Smooth muscle cell (in vitro differentiated cells): ENCODE measurements at regions not wholly inside any gene's neighbourhood (a gene's known extent, or its start where the extent isn't known, plus 50 kb on each side); places are given as distances from the start of the nearest gene placed in this dataset.

Source experiments
- DNase-seq: peaks from one replicate; lab custom pipeline; 2025; ENCODE audit not compliant: unreplicated experiment; lab: John Stamatoyannopoulos, UW
- H2AFZ ChIP-seq: fragments of 200-600 bp; sonication (generic); 2 replicates; pipeline ENCODE4 v1.6.0; 2016; ENCODE audit warnings: antibody characterized with exemption, low read depth, mild to moderate bottlenecking
- H3F3A ChIP-seq: fragments of 200-600 bp; sonication (generic); 2 replicates; pipeline ENCODE4 v1.6.0; 2017; ENCODE audit warnings: antibody characterized with exemption, low read depth
- H3K27ac ChIP-seq: fragments of 200-600 bp; sonication (generic); 2 replicates; pipeline ENCODE4 v1.5.1; 2016; ENCODE audit warnings: low read depth, mild to moderate bottlenecking
- H3K27me3 ChIP-seq: fragments of 200-600 bp; sonication (generic); 2 replicates; pipeline ENCODE4 v1.6.1; 2016; ENCODE audit warnings: low read depth, mild to moderate bottlenecking
- H3K36me3 ChIP-seq: fragments of 200-600 bp; sonication (generic); 2 replicates; pipeline ENCODE4 v1.5.1; 2016; ENCODE audit warnings: low read depth
- H3K4me1 ChIP-seq: fragments of 200-600 bp; sonication (generic); 2 replicates; pipeline ENCODE4 v1.5.1; 2016; ENCODE audit warnings: low read depth
- H3K4me2 ChIP-seq: fragments of 200-600 bp; sonication (generic); 2 replicates; pipeline ENCODE4 v1.6.0; 2016; ENCODE audit warnings: mild to moderate bottlenecking
- H3K4me3 ChIP-seq: fragments of 200-600 bp; sonication (generic); 2 replicates; pipeline ENCODE4 v1.5.1; 2016; ENCODE audit warnings: mild to moderate bottlenecking
- H3K79me2 ChIP-seq: fragments of 200-600 bp; sonication (generic); 2 replicates; pipeline ENCODE4 v1.6.0; 2016; ENCODE audit warnings: low read depth, mild to moderate bottlenecking
- H3K9ac ChIP-seq: fragments of 200-600 bp; sonication (generic); 2 replicates; pipeline ENCODE4 v1.6.0; 2016; ENCODE audit warnings: low read depth
- H3K9me3 ChIP-seq: fragments of 200-600 bp; sonication (generic); replicated peaks from 2 replicates; pipeline ENCODE4 v1.5.1; 2016; ENCODE audit warnings: low read depth
- H4K20me1 ChIP-seq: fragments of 200-600 bp; sonication (generic); 2 replicates; pipeline ENCODE4 v1.6.0; 2016; ENCODE audit warnings: low read depth
- WGBS: methylation state at CpG from one replicate; pipeline ENCODE4 v1.1.7; 2016; ENCODE audit warnings: low lambda C conversion rate; 5-methylcytosine and 5-hydroxymethylcytosine counted together
- TF ChIP-seq, protein P1 (sequence below): fragments of 200-600 bp; sonication (generic); IDR thresholded peaks from 2 replicates; pipeline ENCODE4 v1.5.1; 2017; ENCODE audit warnings: borderline replicate concordance, mild to moderate bottlenecking, antibody characterized with exemption; ENCODE audit not compliant: insufficient read depth, poor library complexity, severe bottlenecking

- 72% methylated on average over 11 of the region's 11 CpGs for WGBS
- H3K27ac ChIP-seq: no peak overlapping the region
Observed at GRCh38 chr13:22111961-22112360, 441.1 kb downstream of the FGF9 start.

DNA sequence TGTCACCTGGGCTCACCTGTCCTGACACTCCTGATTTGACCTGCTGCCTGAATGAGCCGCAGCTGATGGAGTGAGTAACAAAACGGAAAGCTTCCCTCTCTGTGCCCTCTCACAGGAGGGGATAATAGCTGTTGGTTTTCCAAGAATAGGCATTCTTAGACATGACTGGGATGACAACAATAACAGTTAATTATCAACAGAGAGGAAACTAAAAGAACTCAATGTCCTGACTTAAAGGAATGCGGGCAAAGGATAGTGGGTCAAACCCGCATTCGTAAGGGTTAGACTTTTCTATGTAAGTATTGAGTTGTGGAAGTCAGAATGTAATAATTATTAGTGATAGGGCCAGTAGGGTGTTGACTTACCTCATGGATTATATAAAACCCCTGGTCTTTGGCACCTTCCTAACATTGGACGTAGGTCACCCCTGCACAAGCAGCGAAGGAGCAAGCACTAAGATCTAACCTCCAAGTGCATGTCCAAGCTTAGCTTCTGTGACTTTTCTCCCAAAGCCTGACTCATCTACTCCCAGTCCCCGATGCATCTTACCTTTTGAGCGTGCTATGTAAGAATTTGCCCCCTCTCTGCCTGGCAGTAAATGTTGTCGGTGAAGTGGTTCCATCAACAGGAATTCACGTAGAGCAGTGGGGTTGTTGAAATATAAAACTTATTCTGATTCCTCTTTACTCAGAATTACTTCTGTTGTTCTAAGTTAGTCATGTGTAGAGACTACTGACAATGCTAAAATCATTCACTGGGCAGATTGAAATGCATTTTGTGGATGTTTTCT is 442.3 kb downstream of the FGF9 start:
- TF ChIP-seq, protein P1, sequence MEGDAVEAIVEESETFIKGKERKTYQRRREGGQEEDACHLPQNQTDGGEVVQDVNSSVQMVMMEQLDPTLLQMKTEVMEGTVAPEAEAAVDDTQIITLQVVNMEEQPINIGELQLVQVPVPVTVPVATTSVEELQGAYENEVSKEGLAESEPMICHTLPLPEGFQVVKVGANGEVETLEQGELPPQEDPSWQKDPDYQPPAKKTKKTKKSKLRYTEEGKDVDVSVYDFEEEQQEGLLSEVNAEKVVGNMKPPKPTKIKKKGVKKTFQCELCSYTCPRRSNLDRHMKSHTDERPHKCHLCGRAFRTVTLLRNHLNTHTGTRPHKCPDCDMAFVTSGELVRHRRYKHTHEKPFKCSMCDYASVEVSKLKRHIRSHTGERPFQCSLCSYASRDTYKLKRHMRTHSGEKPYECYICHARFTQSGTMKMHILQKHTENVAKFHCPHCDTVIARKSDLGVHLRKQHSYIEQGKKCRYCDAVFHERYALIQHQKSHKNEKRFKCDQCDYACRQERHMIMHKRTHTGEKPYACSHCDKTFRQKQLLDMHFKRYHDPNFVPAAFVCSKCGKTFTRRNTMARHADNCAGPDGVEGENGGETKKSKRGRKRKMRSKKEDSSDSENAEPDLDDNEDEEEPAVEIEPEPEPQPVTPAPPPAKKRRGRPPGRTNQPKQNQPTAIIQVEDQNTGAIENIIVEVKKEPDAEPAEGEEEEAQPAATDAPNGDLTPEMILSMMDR: no peak
- H4K20me1 ChIP-seq: no peaks in the 10 kb centered on the region
- H3K4me1 ChIP-seq: no peaks in the 10 kb centered on the region
- 95% methylated on average over 11 of the region's 11 CpGs for whole genome bisulfite sequencing
- H3K4me2 ChIP-seq: no peak overlapping the region
- no peak overlapping the region for H2AFZ ChIP-seq
- no peaks in the 10 kb centered on the region for H3K36me3 ChIP-seq
- H3K27ac ChIP-seq: no peak overlapping the region
- no peak for DNase-seq
- no peaks in the 10 kb centered on the region for H3K79me2 ChIP-seq
- no peaks in the 10 kb centered on the region for H3K9me3 ChIP-seq
- H3K4me3 ChIP-seq: no peak overlapping the region
- peaks cover 5% of the 10 kb centered on the region for H3F3A ChIP-seq
- H3K9ac ChIP-seq: no peak overlapping the region
- no peaks in the 10 kb centered on the region for H3K27me3 ChIP-seq

More at GRCh38 chr13:22111961-22112360, 441.1 kb downstream of the FGF9 start:
- Histone ChIP-seq H3K27me3 (no peaks in the 10 kb centered on the region), H3K9ac (no peak overlapping the region), H3K9me3 (no peaks in the 10 kb centered on the region), H3K4me1 (no peaks in the 10 kb centered on the region), H3K36me3 (no peaks in the 10 kb centered on the region), H2AFZ (no peak overlapping the region), H3K4me3 (no peak overlapping the region), H3K4me2 (no peak overlapping the region), H3K79me2 (no peaks in the 10 kb centered on the region), H4K20me1 (no peaks in the 10 kb centered on the region), H3F3A (peaks cover 5% of the 10 kb centered on the region)
- DNase-seq: no peak
- TF ChIP-seq, protein P1: no peak

DNA sequence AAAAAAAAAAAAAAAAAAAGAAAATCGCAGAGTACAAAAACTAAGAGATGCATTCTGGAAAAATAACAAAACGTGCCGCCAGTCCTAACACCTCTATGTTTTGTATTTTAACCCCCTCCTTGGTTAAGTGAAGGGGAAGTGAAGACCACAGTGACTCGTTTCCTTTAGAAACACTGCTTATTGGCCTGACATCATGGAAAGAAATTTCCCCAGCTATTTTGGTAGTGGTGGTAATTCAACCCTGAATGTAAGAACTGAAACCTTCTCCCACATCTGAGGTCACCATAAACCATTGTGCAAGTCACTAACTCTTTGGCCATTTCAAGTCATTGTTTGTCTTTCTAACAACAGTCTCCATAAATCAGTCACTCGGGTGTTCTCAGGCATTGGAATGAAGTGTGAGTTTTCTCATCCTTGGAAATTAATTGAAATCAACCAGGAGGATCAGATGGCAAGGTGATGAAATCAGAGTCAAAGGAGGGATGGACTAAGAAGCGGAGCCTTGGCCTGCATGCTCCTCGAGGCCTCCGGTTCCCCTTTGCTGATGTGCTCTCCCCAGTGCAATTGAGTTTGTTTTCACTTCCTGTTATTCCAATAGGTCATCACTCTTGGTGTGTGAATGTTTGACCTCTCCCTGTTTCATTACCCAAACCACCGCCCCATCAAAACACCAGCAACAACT is 443.9 kb downstream of the FGF9 start:
- WGBS: 90% methylated on average over 9 of the region's 9 CpGs
- Histone ChIP-seq H3K36me3 (no peaks in the 10 kb centered on the region), H3K9me3 (no peaks in the 10 kb centered on the region), H3K4me3 (no peak overlapping the region), H3K9ac (no peak overlapping the region), H3K27me3 (no peaks in the 10 kb centered on the region), H3K79me2 (no peaks in the 10 kb centered on the region), H3F3A (no peaks in the 10 kb centered on the region), H3K4me2 (no peak overlapping the region), H3K27ac (no peak overlapping the region), H4K20me1 (no peaks in the 10 kb centered on the region), H2AFZ (no peak overlapping the region), H3K4me1 (no peaks in the 10 kb centered on the region)
- TF ChIP-seq, protein P1: no peak
- DNase-seq: no peak
